ENCODE measurements at regions not wholly inside any gene's neighbourhood (a gene's known extent, or its start where the extent isn't known, plus 50 kb on each side); places are given as distances from the start of the nearest gene placed in this dataset.
"Not testable (repeated sequence)": the region's sequence is repeated elsewhere in the genome, so short reads cannot be mapped to it uniquely, and the experiment has no call there.

GRCh38 chr3:150327678-150328653, 80.1 kb upstream of the TSC22D2 start:
- no peak for DNase-seq

- DNase-seq, result no peak
These were observed 83.3 kb upstream of the TSC22D2 start for GRCh38 chr3:150324788-150325187.

DNA sequence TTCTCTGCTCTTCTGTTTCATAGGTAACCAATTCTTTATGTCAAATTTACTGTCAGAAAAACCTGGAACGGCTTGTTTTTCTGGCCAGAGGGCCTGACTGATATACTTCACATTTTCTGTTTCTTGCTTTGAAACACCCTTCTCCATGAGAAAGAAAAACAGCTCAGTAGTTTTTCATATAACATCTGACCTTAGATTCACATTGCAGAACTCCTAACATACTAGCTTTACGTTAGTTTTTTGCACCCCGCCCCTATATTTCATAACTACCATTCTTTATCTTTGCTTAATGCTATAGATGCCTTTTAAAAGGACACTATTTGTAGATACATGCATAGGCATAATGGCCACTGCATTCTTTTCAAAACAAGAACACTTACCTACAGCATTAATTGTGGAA, 83.9 kb upstream of the TSC22D2 start:
- no peak for DNase-seq

DNA sequence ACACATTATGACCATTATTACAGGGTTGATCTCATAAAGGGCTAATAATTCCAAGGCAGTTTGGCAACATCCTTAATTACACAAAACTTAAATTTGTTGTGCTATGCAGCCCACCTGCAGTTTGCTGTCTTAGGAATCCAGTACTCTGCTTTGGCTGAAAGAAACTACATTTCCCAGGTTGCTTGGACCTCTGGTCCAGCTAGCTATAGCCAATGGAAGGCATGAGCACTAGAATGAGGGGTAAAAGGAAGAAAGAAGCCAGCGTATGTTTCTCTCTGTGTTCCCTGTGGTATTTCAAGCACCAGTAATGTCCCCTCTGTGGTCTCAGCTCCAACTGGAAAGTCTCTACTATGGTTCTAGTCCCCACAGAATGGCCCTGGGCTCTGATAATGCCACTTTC, 84.3 kb upstream of the TSC22D2 start:
- no peak for DNase-seq

DNA sequence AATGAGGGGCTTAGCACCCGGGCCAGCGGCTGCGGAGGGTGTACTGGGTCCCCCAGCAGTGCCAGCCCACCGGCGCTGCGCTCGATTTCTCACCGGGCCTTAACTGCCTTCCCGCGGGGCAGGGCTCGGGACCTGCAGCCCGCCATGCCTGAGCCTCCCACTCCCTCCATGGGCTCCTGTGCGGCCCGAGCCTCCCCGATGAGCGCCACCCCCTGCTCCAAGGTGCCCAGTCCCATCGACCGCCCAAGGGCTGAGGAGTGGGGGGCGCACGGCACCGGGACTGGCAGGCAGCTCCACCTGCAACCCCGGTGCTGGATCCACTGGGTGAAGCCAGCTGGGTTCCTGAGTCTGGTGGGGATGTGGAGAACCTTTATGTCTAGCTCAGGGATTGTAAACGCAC, 85.0 kb upstream of the TSC22D2 start:
- not testable (repeated sequence) for DNase-seq

GRCh38 chr3:150320971-150321370, 87.1 kb upstream of the TSC22D2 start:
- not testable (repeated sequence) for DNase-seq

- no peak for DNase-seq
These were observed 88.2 kb upstream of the TSC22D2 start for GRCh38 chr3:150319900-150320299.

GRCh38 chr3:150317469-150317868, 90.6 kb upstream of the TSC22D2 start:
- no peak for DNase-seq

- DNase-seq, result no peak
These were observed 92.4 kb upstream of the TSC22D2 start for GRCh38 chr3:150315721-150316120.

DNA sequence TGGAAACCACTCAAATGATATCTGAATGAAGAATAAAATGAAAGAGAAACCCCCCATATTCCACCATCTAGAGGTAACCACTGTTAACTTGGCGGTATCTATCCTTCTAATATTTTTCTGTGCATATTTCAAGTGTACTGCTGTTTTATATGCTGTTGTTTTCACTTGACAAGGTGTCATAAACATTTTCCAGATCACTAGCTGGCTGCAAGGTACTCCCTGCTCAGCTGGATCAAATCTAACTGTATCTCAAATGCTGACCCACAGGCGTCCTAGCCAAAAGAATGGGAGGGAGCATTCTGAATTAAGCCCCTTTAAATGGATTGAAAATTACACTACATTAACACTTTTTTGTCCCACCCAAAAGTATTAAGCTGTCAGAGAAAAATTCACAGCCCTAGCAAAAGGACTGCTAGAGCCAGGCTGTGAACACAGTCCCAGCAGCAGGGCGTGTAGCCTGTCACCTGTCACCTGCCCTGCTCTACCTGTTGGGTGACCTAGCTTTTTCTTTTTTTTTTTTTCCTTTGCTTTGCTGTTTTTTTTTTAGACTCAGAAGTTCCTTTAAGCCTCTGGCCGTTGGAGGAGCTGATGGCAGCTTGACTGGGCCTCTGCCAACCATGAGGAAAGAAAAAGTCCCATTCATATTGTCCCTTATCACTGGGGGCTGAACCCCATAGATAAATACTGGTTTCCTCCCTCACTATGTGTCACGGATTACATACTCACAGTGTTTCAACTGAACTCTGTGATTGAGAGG, 93.7 kb upstream of the TSC22D2 start:
- DNase-seq, result no peak

DNA sequence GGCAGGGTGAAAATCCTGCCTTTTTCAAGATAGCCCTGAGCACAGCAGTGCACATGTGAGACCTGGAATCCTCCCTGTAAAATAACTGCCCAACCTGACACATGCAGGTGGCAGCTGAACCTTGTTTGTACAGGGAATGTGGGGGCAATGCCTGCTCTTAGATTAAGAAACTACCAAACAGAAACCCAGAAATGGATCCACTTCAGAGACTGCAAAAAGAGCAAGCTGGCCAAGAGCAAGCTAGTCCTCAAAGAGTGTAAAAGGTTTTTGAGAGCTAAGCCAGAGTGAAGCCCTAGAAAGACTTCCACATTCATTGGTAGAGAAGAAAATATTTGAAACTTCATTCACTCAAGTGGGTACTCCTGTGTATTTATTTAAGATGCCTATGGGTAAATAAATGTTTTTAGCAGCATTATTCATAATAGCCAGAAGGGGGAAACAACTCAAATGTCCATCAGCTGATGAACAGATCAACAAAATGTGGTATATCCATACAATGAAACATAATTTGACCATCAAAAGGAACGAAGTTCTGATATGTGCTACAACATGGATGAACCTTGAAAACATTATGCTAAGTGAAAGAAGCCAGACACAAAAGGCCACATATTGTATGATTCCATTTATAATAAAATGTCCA, 96.0 kb upstream of the TSC22D2 start:
- no peak for DNase-seq

DNA sequence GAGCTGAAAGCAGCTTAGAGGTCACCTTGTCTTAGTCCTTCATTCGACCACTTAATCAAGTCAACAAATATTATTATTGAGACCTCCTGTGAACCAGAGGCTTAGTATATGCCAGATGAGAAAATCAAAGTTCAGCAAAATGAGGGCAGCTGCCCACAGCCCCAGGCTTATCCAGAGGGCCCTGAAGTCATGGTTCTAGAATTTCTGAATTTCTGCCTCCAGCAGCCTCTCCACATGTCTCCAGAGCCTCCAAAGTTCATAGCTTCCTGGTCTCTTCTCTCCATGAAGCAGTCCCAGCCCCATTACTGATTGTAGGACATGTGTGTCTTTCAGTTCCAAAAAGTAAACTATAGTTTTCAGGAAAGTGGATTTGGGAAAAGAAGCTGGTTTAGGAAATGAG, 96.9 kb upstream of the TSC22D2 start:
- DNase-seq, result no peak

GRCh38 chr3:150309557-150309956, 98.5 kb upstream of the TSC22D2 start:
- no peak for DNase-seq

GRCh38 chr3:150309257-150309542, 98.9 kb upstream of the TSC22D2 start:
- DNase-seq, result no peak

DNA sequence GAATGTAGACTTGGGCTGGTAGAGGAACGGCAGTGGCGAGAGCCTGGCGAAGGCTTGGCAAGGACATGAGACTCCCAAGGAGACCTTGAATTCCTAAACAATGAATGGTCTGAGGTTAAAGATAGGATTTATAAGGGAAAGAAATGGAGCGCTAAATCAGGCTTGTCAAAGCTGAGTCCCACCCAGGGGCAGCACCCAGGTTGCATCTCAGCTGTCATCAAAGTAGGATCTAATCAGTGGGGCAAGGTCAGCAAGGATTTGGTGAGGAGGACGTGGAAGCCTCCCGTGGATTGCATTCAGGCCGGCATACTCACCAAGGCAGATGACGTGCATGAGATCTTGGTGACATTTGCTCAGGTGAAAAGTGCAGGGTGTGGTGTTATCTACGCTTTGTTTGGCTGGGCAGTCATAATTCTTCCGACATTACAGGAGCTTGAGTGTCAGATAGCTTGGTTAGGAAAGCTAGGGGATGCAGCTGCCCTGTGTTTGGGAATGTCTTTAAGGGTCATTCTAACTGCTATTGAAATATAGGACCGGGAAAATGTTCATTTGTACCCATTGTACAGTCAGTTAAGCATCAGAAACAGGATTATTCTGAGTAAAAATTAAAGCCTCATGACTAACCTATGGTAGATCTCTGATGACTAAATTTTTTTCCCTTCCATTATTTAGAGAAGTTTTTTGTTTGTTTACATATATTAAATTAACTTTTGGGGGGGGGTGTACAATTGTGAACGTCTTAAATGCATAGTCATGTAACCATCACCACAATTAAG, 99.4 kb upstream of the TSC22D2 start:
- no peak for DNase-seq

- no peak for DNase-seq
These were observed 100.1 kb upstream of the TSC22D2 start for GRCh38 chr3:150308037-150308319.

DNA sequence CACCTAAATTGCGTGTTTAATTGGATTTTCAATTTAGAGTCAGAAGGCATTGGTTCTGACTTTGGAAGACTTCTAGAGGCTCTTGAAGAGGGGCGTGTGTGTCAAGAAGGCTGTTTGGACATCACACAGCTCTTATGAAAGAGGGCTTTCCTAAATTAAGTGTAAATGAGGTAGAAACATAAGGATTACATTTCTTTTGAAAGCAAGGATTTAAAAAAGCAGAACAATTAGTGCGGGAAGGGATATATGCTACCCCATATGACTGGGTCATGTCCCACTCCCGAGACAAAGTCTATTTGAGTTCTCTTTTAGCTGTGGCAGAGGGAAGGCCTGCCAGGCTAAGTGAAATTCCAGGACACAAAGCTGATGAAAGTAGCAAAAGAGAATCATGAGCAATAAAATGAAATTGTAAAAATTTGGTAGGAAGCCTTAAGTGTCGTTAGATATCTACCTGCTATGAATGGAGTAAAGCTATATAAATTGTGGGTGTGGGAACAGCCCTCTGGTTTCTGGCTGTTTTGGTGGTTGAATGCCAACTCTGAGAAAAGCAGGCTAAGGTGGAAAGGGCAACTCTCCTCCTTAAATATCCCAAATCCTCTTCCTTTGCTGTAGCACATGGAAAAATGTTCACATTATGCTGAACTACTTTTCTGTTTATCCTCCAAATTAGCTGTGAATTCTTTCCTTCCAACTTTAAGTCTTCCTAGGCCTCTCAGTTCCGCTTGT, 100.6 kb upstream of the TSC22D2 start:
- no peak for DNase-seq

- no peak for DNase-seq
These were observed 101.2 kb upstream of the TSC22D2 start for GRCh38 chr3:150306906-150307305.

DNA sequence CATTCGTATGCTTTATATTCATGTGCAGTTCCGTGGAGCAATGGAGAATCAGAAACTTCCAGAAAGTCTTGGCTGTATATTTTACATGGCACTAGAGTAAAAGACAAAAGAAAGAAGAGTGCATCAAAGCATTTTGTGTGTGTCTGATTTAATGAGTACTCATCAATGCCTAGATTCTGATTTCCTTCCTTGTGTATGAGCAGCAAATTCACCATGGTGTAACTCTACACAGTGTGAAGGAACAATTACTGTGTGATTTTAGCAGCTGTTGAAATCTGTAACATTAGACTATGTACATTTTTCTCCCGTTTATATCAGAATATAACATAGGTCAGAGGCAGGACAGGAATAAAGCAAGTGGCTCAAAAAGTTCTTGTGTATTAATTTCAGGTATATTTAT, 102.0 kb upstream of the TSC22D2 start:
- DNase-seq, result no peak

- no peak for DNase-seq
These were observed 104.3 kb upstream of the TSC22D2 start for GRCh38 chr3:150303768-150304167.

- DNase-seq, result no peak
These were observed 105.9 kb upstream of the TSC22D2 start for GRCh38 chr3:150302246-150302645.

DNA sequence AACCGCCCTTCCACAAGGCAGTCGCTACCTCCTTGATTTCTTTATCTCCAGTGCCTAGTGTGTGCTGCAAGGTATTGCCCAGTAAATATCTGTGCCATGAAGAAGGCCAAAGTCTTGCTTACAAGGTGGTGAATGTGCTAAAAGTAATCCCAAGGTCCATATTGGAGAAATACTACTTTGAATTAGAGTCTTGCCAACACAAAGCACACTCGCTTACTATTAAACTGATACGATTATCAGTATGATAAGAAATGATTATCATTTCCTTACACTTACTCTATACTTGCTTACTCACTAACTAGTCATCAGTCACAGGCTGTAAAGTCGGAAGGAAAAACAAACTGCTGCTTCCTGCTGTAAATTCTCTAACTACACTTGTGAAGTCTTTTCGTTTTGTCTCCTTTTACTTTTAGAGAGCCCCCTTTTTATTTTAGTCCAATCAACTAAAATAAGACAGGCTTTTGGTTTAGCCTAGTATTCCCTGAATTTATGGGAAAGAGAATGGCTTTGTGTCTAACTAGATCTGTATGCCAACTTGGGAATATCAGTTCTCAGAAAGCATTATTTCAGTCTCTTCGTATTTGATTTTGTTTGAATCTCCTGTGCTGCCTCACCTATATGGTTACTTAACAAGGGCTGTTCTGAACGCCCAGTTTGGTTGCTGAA, 107.1 kb upstream of the TSC22D2 start:
- no peak for DNase-seq

Data from T-helper 1 cell (primary cell).